ENCODE measurements at regions not wholly inside any gene's neighbourhood (a gene's known extent, or its start where the extent isn't known, plus 50 kb on each side); places are given as distances from the start of the nearest gene placed in this dataset.
"Not testable (repeated sequence)": the region's sequence is repeated elsewhere in the genome, so short reads cannot be mapped to it uniquely, and the experiment has no call there.

- no peak for DNase-seq (ENCODE audit: low spot score)
Measured at GRCh38 chr7:89926701-89927100, 227.6 kb upstream of the STEAP1 start.

- DNase-seq (ENCODE audit: low spot score), result no peak
Measured at GRCh38 chr7:89927762-89928161, 226.5 kb upstream of the STEAP1 start.

GRCh38 chr7:89928451-89928850 is 225.8 kb upstream of the STEAP1 start:
- DNase-seq (ENCODE audit: low spot score), result no peak

- no peak for DNase-seq (ENCODE audit: low spot score)
Measured at GRCh38 chr7:89934101-89934500, 220.2 kb upstream of the STEAP1 start.

DNA sequence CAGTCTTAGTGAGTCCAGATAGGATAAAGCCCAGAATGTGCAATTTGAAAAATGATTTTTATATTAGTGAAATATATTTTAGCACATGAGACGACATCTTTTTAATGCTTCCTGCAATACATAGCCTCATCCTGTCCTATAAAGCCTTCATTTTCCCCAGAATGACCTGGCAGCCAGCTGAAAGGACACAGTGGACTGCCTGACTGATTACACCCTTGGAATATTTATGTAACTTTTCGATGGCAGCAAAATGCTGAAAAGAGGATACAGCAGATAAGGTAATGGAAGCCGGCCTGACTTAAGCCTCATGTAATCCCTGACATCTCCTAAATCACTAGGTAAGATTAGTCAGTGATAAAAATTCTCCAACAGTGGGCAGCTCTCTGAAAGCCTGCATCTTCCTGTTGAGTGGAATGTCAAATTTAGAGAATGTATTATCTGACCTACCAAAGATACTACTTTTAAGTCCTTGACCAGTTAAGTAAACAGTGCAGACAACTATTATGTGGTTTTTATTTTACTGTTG is 210.7 kb upstream of the STEAP1 start:
- no peak for DNase-seq (ENCODE audit: low spot score)

GRCh38 chr7:89958525-89959068 is 195.7 kb upstream of the STEAP1 start:
- no peak for DNase-seq (ENCODE audit: low spot score)

GRCh38 chr7:89966067-89966664 is 188.1 kb upstream of the STEAP1 start:
- DNase-seq (ENCODE audit: low spot score), result no peak

DNA sequence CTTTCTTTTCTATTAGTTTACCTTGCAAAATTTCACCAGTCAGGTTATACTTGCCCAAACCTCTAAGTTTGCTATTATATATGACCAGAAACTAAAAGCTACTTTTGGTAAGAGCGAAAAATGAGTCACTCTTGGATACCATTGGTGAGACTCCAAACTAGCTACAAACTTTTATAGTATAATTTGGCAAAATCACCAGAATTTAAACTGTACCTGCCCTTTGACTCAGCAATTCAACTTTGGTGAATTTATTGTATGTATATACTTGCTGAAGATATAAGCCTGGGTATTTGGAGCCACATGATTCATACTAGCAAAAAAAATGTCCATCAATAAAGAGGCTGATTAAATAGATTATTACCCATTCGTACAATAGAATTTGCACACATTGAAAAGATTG is 178.7 kb upstream of the STEAP1 start:
- no peak for DNase-seq (ENCODE audit: low spot score)

- no peak for DNase-seq (ENCODE audit: low spot score)
Measured at GRCh38 chr7:89987665-89988064, 166.6 kb upstream of the STEAP1 start.

DNA sequence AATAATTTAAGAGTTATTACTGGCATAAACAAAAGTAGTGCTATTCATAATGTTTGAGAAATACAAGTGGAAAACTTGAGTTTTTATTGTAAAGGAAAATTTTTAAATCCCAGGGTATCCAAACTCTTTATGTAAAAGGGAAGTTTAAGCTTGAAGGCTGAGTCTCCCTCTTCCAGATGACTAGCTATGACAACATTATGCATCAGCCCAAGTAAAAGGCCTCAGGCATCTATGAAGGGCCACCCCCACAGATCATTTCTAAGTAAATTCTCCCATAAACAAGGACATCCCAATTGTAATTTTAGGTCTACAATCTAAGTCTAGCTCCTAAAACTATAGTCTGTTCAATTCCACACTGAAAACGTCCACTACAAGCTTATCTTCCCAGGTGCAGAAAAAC is 166.2 kb upstream of the STEAP1 start:
- DNase-seq (ENCODE audit: low spot score), result no peak

DNA sequence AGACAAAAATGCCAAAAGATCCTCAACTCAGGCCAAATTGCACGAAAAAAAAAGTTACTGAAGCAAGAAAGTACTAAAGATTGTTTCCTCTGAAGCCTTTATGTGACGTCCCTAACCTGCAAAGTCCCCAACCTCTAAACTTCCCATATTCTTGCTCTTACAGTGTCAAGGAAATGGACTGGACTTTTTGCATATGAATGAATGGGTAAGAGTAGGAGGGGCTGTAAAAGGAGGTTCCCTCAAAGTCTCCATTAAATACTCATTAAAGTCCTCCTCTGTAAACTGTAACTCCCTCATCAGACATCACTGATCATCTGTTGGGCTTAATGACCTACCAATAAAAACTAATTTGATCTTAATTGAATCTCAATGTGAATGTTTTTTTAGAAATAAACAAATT is 164.8 kb upstream of the STEAP1 start:
- no peak for DNase-seq (ENCODE audit: low spot score)

DNA sequence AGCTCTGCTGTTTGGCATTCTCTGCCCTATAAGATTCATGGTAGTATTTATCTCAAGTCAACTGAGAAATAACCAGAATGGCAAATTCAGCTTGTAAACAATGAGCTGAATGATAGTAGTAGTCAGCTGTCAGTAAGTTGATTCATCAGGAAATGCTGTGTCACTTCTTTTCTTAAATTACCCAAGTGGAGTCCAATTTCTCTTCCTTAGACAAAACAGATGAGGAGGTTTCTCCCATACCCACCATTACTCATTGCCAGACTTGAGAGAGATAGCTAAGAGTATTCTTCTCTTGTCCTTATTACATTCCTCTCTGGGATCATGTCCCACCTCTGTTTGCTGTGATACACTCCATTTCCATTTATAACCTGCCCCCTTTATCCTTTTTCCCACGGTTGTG is 159.8 kb upstream of the STEAP1 start:
- no peak for DNase-seq (ENCODE audit: low spot score)

- no peak for DNase-seq (ENCODE audit: low spot score)
Measured at GRCh38 chr7:89998554-89998953, 155.7 kb upstream of the STEAP1 start.

GRCh38 chr7:90005836-90006235 is 148.4 kb upstream of the STEAP1 start:
- no peak for DNase-seq (ENCODE audit: low spot score)

- DNase-seq (ENCODE audit: low spot score), result no peak
Measured at GRCh38 chr7:90007001-90007654, 147.1 kb upstream of the STEAP1 start.

GRCh38 chr7:90007831-90008230 is 146.4 kb upstream of the STEAP1 start:
- DNase-seq (ENCODE audit: low spot score), result no peak

GRCh38 chr7:90022213-90022612 is 132.1 kb upstream of the STEAP1 start:
- no peak for DNase-seq (ENCODE audit: low spot score)

GRCh38 chr7:90025771-90026170 is 128.5 kb upstream of the STEAP1 start:
- no peak for DNase-seq (ENCODE audit: low spot score)

- DNase-seq (ENCODE audit: low spot score), result no peak
Measured at GRCh38 chr7:90033850-90034249, 120.4 kb upstream of the STEAP1 start.

- no peak for DNase-seq (ENCODE audit: low spot score)
Measured at GRCh38 chr7:90053094-90053493, 101.2 kb upstream of the STEAP1 start.

GRCh38 chr7:90061077-90061476 is 93.2 kb upstream of the STEAP1 start:
- no peak for DNase-seq (ENCODE audit: low spot score)

DNA sequence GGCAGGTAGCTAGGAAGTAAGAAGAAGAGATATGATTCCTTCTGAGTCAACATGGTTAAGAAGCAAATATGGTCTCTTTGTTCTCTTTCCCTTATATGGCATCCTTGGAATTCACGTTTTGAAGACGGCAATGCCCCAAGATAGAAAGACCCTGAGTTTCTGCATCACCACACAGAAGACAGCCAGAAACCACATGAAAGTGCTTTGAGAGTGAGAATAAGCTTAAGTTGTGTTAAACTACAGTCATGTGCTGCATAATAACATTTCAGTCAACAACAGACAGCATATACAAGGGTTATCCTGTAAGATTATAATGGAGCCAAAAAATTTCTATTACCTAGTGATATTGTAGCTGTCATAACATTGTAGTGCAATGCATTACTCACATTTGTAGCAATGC is 89.9 kb upstream of the STEAP1 start:
- DNase-seq (ENCODE audit: low spot score), result no peak

- no peak for DNase-seq (ENCODE audit: low spot score)
Measured at GRCh38 chr7:90067171-90067570, 87.1 kb upstream of the STEAP1 start.

- DNase-seq (ENCODE audit: low spot score), result not testable (repeated sequence)
Measured at GRCh38 chr7:90070238-90070637, 84.0 kb upstream of the STEAP1 start.
